ENCODE measurements at regions not wholly inside any gene's neighbourhood (a gene's known extent, or its start where the extent isn't known, plus 50 kb on each side); places are given as distances from the start of the nearest gene placed in this dataset.

DNA sequence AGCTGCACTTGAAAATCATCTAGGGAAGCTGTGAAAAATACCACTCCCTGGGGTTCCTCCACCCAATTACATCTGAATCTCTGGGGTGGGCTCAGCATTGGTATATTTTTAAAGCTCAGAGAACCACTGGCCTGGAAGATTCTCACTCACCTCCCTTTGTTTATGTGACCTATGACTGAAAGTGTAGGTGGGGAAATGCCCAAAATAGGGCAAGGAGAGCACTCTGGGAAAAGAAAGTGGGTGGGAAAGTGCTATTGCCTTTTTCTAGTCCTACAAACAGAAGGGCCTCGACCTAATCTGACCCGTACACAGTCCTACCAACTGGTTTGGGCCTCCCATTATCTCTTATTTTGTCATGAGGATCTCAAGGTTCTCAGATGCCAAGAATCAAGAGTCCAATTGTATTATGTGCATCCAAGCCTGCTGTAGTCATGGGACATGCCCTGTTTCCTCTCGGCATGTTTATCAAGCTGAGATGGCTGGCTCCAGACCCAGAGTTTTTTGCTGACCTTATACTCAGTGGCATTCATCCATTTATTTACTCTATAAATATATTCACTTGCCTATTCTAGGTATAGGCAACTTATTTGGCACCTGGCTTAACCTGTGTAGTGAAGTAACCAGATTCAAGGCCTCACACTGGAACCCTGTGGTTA, 483.7 kb downstream of the ENC1 start (continued):
- TF ChIP-seq, protein P1, sequence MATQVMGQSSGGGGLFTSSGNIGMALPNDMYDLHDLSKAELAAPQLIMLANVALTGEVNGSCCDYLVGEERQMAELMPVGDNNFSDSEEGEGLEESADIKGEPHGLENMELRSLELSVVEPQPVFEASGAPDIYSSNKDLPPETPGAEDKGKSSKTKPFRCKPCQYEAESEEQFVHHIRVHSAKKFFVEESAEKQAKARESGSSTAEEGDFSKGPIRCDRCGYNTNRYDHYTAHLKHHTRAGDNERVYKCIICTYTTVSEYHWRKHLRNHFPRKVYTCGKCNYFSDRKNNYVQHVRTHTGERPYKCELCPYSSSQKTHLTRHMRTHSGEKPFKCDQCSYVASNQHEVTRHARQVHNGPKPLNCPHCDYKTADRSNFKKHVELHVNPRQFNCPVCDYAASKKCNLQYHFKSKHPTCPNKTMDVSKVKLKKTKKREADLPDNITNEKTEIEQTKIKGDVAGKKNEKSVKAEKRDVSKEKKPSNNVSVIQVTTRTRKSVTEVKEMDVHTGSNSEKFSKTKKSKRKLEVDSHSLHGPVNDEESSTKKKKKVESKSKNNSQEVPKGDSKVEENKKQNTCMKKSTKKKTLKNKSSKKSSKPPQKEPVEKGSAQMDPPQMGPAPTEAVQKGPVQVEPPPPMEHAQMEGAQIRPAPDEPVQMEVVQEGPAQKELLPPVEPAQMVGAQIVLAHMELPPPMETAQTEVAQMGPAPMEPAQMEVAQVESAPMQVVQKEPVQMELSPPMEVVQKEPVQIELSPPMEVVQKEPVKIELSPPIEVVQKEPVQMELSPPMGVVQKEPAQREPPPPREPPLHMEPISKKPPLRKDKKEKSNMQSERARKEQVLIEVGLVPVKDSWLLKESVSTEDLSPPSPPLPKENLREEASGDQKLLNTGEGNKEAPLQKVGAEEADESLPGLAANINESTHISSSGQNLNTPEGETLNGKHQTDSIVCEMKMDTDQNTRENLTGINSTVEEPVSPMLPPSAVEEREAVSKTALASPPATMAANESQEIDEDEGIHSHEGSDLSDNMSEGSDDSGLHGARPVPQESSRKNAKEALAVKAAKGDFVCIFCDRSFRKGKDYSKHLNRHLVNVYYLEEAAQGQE (IDR thresholded peaks at IDR 0.05; ENCODE audit: unreplicated experiment) = no peak
- no peak for TF ChIP-seq NANOG (IDR thresholded peaks at IDR 0.05; ENCODE audit: borderline replicate concordance)
- TF ChIP-seq STAT1 (IDR thresholded peaks at IDR 0.05; ENCODE audit: unreplicated experiment) = no peak

DNA sequence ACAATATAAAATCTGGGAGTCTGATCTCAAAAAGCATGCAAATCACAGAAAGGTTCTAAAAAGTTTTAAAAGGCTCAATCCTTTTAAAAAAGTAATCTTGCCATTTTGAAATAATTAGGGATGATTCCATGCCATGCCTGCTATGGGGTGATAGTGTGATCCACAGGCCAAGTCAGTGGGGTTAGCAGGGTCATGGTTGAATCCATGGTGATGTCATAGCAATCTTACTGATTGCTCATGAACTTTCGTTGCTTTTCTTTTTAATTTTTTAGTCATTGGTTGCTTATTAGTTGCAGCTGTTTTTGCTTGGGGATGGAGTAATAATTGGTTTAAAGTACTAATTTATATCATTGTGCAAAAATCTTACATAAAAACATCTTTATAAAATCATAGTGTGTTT, 485.0 kb downstream of the ENC1 start:
- Histone ChIP-seq H3K27ac (ENCODE audit: low read depth) (no peak overlapping the region), H3F3A (replicated peaks; ENCODE audit: low read depth) (no peaks in the 10 kb centered on the region), H3K36me3 (ENCODE audit: insufficient read depth) (no peaks in the 10 kb centered on the region), H3K4me2 (no peak overlapping the region), H3K79me2 (replicated peaks; ENCODE audit: insufficient read depth) (no peaks in the 10 kb centered on the region), H3K27me3 (ENCODE audit: insufficient read depth) (no peaks in the 10 kb centered on the region), H3K9me2 (ENCODE audit: insufficient read depth) (peaks cover 10% of the 10 kb centered on the region), H2AFZ (no peak overlapping the region), H3K4me1 (ENCODE audit: insufficient read depth) (no peaks in the 10 kb centered on the region), H3K4me3 (no peak overlapping the region), H4K20me1 (replicated peaks; ENCODE audit: insufficient read depth) (no peaks in the 10 kb centered on the region)
- no peaks in the 10 kb centered on the region for H3K36me3 Mint-ChIP-seq (ENCODE audit: low read depth)
- TF ChIP-seq, protein P1 (IDR thresholded peaks at IDR 0.05; ENCODE audit: unreplicated experiment) = no peak
- TF ChIP-seq, protein P2, sequence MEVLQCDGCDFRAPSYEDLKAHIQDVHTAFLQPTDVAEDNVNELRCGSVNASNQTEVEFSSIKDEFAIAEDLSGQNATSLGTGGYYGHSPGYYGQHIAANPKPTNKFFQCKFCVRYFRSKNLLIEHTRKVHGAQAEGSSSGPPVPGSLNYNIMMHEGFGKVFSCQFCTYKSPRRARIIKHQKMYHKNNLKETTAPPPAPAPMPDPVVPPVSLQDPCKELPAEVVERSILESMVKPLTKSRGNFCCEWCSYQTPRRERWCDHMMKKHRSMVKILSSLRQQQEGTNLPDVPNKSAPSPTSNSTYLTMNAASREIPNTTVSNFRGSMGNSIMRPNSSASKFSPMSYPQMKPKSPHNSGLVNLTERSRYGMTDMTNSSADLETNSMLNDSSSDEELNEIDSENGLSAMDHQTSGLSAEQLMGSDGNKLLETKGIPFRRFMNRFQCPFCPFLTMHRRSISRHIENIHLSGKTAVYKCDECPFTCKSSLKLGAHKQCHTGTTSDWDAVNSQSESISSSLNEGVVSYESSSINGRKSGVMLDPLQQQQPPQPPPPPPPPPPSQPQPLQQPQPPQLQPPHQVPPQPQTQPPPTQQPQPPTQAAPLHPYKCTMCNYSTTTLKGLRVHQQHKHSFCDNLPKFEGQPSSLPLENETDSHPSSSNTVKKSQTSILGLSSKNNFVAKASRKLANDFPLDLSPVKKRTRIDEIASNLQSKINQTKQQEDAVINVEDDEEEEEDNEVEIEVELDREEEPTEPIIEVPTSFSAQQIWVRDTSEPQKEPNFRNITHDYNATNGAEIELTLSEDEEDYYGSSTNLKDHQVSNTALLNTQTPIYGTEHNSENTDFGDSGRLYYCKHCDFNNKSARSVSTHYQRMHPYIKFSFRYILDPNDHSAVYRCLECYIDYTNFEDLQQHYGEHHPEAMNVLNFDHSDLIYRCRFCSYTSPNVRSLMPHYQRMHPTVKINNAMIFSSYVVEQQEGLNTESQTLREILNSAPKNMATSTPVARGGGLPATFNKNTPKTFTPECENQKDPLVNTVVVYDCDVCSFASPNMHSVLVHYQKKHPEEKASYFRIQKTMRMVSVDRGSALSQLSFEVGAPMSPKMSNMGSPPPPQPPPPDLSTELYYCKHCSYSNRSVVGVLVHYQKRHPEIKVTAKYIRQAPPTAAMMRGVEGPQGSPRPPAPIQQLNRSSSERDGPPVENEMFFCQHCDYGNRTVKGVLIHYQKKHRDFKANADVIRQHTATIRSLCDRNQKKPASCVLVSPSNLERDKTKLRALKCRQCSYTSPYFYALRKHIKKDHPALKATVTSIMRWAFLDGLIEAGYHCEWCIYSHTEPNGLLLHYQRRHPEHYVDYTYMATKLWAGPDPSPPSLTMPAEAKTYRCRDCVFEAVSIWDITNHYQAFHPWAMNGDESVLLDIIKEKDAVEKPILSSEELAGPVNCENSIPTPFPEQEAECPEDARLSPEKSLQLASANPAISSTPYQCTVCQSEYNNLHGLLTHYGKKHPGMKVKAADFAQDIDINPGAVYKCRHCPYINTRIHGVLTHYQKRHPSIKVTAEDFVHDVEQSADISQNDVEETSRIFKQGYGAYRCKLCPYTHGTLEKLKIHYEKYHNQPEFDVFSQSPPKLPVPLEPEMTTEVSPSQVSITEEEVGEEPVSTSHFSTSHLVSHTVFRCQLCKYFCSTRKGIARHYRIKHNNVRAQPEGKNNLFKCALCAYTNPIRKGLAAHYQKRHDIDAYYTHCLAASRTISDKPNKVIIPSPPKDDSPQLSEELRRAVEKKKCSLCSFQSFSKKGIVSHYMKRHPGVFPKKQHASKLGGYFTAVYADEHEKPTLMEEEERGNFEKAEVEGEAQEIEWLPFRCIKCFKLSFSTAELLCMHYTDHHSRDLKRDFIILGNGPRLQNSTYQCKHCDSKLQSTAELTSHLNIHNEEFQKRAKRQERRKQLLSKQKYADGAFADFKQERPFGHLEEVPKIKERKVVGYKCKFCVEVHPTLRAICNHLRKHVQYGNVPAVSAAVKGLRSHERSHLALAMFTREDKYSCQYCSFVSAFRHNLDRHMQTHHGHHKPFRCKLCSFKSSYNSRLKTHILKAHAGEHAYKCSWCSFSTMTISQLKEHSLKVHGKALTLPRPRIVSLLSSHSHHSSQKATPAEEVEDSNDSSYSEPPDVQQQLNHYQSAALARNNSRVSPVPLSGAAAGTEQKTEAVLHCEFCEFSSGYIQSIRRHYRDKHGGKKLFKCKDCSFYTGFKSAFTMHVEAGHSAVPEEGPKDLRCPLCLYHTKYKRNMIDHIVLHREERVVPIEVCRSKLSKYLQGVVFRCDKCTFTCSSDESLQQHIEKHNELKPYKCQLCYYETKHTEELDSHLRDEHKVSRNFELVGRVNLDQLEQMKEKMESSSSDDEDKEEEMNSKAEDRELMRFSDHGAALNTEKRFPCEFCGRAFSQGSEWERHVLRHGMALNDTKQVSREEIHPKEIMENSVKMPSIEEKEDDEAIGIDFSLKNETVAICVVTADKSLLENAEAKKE (CRISPR knock-in tag; IDR thresholded peaks at IDR 0.05) = no peak
- TF ChIP-seq ZNF114 (CRISPR knock-in tag; IDR thresholded peaks at IDR 0.05) = no peak
- no peak for TF ChIP-seq POLR2AphosphoS5 (IDR thresholded peaks at IDR 0.05; ENCODE audit: low read depth)
- TF ChIP-seq EZH2 (IDR thresholded peaks at IDR 0.05; ENCODE audit: low read depth, unreplicated experiment) = no peak
- TF ChIP-seq, protein P3, sequence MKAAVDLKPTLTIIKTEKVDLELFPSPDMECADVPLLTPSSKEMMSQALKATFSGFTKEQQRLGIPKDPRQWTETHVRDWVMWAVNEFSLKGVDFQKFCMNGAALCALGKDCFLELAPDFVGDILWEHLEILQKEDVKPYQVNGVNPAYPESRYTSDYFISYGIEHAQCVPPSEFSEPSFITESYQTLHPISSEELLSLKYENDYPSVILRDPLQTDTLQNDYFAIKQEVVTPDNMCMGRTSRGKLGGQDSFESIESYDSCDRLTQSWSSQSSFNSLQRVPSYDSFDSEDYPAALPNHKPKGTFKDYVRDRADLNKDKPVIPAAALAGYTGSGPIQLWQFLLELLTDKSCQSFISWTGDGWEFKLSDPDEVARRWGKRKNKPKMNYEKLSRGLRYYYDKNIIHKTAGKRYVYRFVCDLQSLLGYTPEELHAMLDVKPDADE (IDR thresholded peaks at IDR 0.05) = no peak
- TF ChIP-seq STAT1 (IDR thresholded peaks at IDR 0.05; ENCODE audit: unreplicated experiment) = no peak
- no peak for TF ChIP-seq EZH2phosphoT487 (IDR thresholded peaks at IDR 0.05; ENCODE audit: unreplicated experiment)
- no peak for TF ChIP-seq CREB1 (CRISPR knock-in tag; IDR thresholded peaks at IDR 0.05; ENCODE audit: low read depth)
- DNase-seq (ENCODE audit: low spot score) = no peak
- H3K4me1 Mint-ChIP-seq = peaks cover 12% of the 10 kb centered on the region; the same call in 2 of the 3 replicates
- H3K4me3 Mint-ChIP-seq = no peak overlapping the region
- no peaks in the 10 kb centered on the region for H3K9me3 Mint-ChIP-seq
- no peak overlapping the region for H3K27ac Mint-ChIP-seq
- no peaks in the 10 kb centered on the region for H3K27me3 Mint-ChIP-seq (ENCODE audit: insufficient read depth, low read depth, poor library complexity)
- no peak for ATAC-seq

Data from GM23338 (cell line).